ENCODE measurements at regions not wholly inside any gene's neighbourhood (a gene's known extent, or its start where the extent isn't known, plus 50 kb on each side); places are given as distances from the start of the nearest gene placed in this dataset.
"Not testable (repeated sequence)": the region's sequence is repeated elsewhere in the genome, so short reads cannot be mapped to it uniquely, and the experiment has no call there.

DNA sequence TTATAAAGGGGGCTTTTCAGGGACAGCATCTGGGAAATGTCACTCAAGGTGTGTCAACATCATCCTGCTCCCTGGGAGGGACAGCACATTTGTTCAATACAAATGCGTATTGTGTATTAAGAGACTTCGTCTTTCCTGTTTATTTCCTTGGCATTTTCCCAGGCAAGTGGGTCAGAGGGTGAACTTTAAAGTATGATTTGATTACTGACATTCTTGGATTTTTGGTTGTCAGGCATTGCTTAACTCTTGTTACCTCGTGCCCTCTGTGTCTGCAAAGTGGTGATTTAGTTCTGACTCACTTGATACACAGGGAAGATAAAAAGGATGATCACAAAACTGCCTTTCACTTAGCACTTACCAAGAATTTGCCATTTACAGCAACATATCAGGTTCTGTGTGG lies 292.7 kb downstream of the SUCLA2 start:
- Histone ChIP-seq H3K27ac (ENCODE audit: poor library complexity, severe bottlenecking) (no peak overlapping the region), H3K9me3 (ENCODE audit: severe bottlenecking) (no peaks in the 10 kb centered on the region), H3K27me3 (ENCODE audit: insufficient read depth, poor library complexity, severe bottlenecking) (no peaks in the 10 kb centered on the region), H3K36me3 (ENCODE audit: low read depth) (no peaks in the 10 kb centered on the region), H3K4me3 (ENCODE audit: severe bottlenecking) (no peak overlapping the region), H3K4me1 (ENCODE audit: insufficient read depth, poor library complexity, severe bottlenecking) (no peaks in the 10 kb centered on the region)
- no peak for DNase-seq (ENCODE audit: low spot score)
- ATAC-seq (ENCODE audit: low read depth) = peak; percentile 83
- TF ChIP-seq, protein P1, sequence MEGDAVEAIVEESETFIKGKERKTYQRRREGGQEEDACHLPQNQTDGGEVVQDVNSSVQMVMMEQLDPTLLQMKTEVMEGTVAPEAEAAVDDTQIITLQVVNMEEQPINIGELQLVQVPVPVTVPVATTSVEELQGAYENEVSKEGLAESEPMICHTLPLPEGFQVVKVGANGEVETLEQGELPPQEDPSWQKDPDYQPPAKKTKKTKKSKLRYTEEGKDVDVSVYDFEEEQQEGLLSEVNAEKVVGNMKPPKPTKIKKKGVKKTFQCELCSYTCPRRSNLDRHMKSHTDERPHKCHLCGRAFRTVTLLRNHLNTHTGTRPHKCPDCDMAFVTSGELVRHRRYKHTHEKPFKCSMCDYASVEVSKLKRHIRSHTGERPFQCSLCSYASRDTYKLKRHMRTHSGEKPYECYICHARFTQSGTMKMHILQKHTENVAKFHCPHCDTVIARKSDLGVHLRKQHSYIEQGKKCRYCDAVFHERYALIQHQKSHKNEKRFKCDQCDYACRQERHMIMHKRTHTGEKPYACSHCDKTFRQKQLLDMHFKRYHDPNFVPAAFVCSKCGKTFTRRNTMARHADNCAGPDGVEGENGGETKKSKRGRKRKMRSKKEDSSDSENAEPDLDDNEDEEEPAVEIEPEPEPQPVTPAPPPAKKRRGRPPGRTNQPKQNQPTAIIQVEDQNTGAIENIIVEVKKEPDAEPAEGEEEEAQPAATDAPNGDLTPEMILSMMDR (IDR thresholded peaks at IDR 0.05; ENCODE audit: poor library complexity, severe bottlenecking) = no peak

DNA sequence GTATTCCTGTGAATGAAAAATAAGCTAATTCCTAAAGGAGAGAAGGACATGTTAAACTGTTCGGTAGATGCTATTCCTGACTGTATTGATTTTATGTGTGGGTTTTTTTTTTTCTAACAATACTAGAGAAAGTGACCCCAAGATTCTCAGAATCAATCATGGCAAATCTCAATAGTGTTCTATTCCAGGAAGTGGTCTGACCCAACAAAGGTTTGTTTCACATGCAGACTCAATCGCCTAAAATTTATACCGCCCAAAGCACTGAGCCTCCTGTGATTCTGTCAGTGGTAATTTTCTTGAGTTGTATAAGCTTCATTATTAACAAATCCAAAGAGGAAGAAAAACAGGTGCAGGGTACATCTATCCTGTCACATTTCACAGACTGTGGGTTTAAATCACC lies 293.7 kb downstream of the SUCLA2 start:
- Histone ChIP-seq H3K9me3 (ENCODE audit: severe bottlenecking) (no peaks in the 10 kb centered on the region), H3K27ac (ENCODE audit: poor library complexity, severe bottlenecking) (no peak overlapping the region), H3K4me3 (ENCODE audit: severe bottlenecking) (no peak overlapping the region), H3K36me3 (ENCODE audit: low read depth) (no peaks in the 10 kb centered on the region), H3K27me3 (ENCODE audit: insufficient read depth, poor library complexity, severe bottlenecking) (no peaks in the 10 kb centered on the region), H3K4me1 (ENCODE audit: insufficient read depth, poor library complexity, severe bottlenecking) (no peaks in the 10 kb centered on the region)
- ATAC-seq (ENCODE audit: low read depth) (no peak), DNase-seq (ENCODE audit: low spot score) (no peak)
- TF ChIP-seq, protein P1 (IDR thresholded peaks at IDR 0.05; ENCODE audit: poor library complexity, severe bottlenecking) = no peak

- no peak overlapping the region for H3K27ac ChIP-seq (ENCODE audit: poor library complexity, severe bottlenecking)
- ATAC-seq (ENCODE audit: low read depth) = no peak
- no peaks in the 10 kb centered on the region for H3K9me3 ChIP-seq (ENCODE audit: severe bottlenecking)
- no peaks in the 10 kb centered on the region for H3K4me1 ChIP-seq (ENCODE audit: insufficient read depth, poor library complexity, severe bottlenecking)
- H3K36me3 ChIP-seq (ENCODE audit: low read depth) = no peaks in the 10 kb centered on the region
- TF ChIP-seq, protein P1 (IDR thresholded peaks at IDR 0.05; ENCODE audit: poor library complexity, severe bottlenecking) = no peak
- H3K27me3 ChIP-seq (ENCODE audit: insufficient read depth, poor library complexity, severe bottlenecking) = no peaks in the 10 kb centered on the region
- no peak for DNase-seq (ENCODE audit: low spot score)
- H3K4me3 ChIP-seq (ENCODE audit: severe bottlenecking) = no peak overlapping the region
Observed at GRCh38 chr13:47705185-47705584, 295.9 kb downstream of the SUCLA2 start.

GRCh38 chr13:47696674-47697073 lies 304.4 kb downstream of the SUCLA2 start:
- Histone ChIP-seq H3K36me3 (ENCODE audit: low read depth) (no peaks in the 10 kb centered on the region), H3K27ac (ENCODE audit: poor library complexity, severe bottlenecking) (no peak overlapping the region), H3K9me3 (ENCODE audit: severe bottlenecking) (no peaks in the 10 kb centered on the region), H3K4me1 (ENCODE audit: insufficient read depth, poor library complexity, severe bottlenecking) (no peaks in the 10 kb centered on the region), H3K4me3 (ENCODE audit: severe bottlenecking) (no peak overlapping the region), H3K27me3 (ENCODE audit: insufficient read depth, poor library complexity, severe bottlenecking) (no peaks in the 10 kb centered on the region)
- no peak for DNase-seq (ENCODE audit: low spot score)
- no peak for ATAC-seq (ENCODE audit: low read depth)
- TF ChIP-seq, protein P1 (IDR thresholded peaks at IDR 0.05; ENCODE audit: poor library complexity, severe bottlenecking) = no peak

DNA sequence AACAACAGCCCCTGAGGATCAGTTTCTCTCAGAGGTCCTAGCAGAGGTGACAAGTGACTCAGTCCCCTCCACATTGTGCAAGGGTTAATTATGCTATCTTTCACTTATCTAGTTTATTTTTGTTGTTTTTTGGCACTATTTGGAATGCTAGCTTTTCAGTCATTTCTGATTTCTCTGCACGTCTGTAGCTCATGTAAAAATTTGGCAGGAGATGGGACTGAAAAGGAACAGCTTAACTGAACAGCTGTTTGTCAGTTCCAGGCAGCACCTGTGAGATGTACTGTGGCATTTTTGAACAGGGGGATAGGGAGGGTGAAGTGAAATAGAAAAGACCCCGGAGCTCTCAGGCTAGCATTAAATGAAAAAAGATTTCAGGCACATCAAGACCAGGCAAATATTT lies 313.5 kb downstream of the SUCLA2 start:
- DNase-seq (ENCODE audit: low spot score) = no peak
- no peak for ATAC-seq (ENCODE audit: low read depth)
- H3K4me3 ChIP-seq (ENCODE audit: severe bottlenecking) = no peak overlapping the region
- TF ChIP-seq, protein P1 (IDR thresholded peaks at IDR 0.05; ENCODE audit: poor library complexity, severe bottlenecking) = no peak
- no peaks in the 10 kb centered on the region for H3K27me3 ChIP-seq (ENCODE audit: insufficient read depth, poor library complexity, severe bottlenecking)
- no peaks in the 10 kb centered on the region for H3K9me3 ChIP-seq (ENCODE audit: severe bottlenecking)
- no peaks in the 10 kb centered on the region for H3K36me3 ChIP-seq (ENCODE audit: low read depth)
- no peaks in the 10 kb centered on the region for H3K4me1 ChIP-seq (ENCODE audit: insufficient read depth, poor library complexity, severe bottlenecking)
- H3K27ac ChIP-seq (ENCODE audit: poor library complexity, severe bottlenecking) = no peak overlapping the region

DNA sequence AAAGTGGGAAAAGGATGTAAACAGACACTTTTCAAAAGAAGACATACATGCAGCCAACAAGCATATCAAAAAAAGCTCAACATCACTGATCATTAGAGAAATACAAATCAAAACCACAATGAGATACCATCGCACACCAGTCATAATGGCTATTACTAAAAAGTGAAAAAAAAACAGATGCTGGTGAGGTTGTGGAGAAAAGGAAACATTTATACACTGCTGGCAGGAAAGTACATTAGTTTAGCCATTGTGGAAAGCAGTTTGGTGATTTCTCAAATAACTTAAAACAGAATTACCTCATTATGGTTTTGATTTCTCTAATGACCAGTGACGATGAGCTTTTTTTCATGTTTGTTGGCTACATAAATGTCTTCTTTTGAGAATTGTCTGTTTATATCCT lies 315.9 kb downstream of the SUCLA2 start:
- ATAC-seq (ENCODE audit: low read depth); H3K4me1 ChIP-seq (ENCODE audit: insufficient read depth, poor library complexity, severe bottlenecking); H3K36me3 ChIP-seq (ENCODE audit: low read depth); H3K27me3 ChIP-seq (ENCODE audit: insufficient read depth, poor library complexity, severe bottlenecking); DNase-seq (ENCODE audit: low spot score); H3K27ac ChIP-seq (ENCODE audit: poor library complexity, severe bottlenecking); H3K4me3 ChIP-seq (ENCODE audit: severe bottlenecking); H3K9me3 ChIP-seq (ENCODE audit: severe bottlenecking): not testable (repeated sequence)

Measured in RWPE2 (cell line).